Ishikawa (cell line): ENCODE measurements at regions not wholly inside any gene's neighbourhood (a gene's known extent, or its start where the extent isn't known, plus 50 kb on each side); places are given as distances from the start of the nearest gene placed in this dataset.

Experiments used
- CEBPB ChIP-seq: IDR thresholded peaks from 2 replicates; pipeline ENCODE4 v1.6.1; 2012
- EGR1 ChIP-seq: IDR thresholded peaks from 2 replicates; pipeline ENCODE4 v1.6.1; 2012
- EP300 ChIP-seq: IDR thresholded peaks from 2 replicates; pipeline ENCODE4 v1.6.1; 2012; ENCODE audit warnings: borderline replicate concordance
- NFIC ChIP-seq: IDR thresholded peaks from 2 replicates; pipeline ENCODE4 v1.6.1; 2012
- RAD21 ChIP-seq: IDR thresholded peaks from 2 replicates; pipeline ENCODE4 v1.6.1; 2012; ENCODE audit warnings: low read depth
- TCF12 ChIP-seq: IDR thresholded peaks from 2 replicates; pipeline ENCODE4 v1.6.1; 2012; ENCODE audit warnings: low read depth
- YY1 ChIP-seq: IDR thresholded peaks from 2 replicates; pipeline ENCODE4 v1.6.1; 2012; ENCODE audit warnings: low read depth
- TF ChIP-seq, protein P1 (sequence below): IDR thresholded peaks from 2 replicates; pipeline ENCODE4 v1.6.1; 2012; ENCODE audit warnings: low read depth, mild to moderate bottlenecking
- TF ChIP-seq, protein P2 (sequence below): IDR thresholded peaks from 2 replicates; pipeline ENCODE4 v1.6.1; 2012

DNA sequence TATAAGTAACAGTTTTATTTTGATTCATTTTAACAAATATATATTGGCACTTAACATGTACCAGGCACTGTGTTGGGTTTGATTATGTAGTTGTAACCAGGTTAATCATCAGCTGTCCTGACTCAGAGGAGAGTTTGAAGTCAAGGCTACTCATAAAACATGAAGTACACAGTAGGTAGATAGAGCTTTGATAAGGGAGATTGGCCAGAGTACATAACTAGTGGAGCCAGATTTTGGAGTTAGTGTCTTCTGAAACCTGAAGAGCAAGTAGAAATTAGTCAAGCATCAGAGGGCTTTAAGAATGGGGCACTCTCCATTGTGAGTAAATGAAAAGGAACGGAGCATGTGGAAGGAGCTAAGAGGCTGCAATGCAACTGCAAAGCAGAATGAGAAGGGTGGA lies 333.9 kb downstream of the RFC3 start:
- TF ChIP-seq, protein P1, sequence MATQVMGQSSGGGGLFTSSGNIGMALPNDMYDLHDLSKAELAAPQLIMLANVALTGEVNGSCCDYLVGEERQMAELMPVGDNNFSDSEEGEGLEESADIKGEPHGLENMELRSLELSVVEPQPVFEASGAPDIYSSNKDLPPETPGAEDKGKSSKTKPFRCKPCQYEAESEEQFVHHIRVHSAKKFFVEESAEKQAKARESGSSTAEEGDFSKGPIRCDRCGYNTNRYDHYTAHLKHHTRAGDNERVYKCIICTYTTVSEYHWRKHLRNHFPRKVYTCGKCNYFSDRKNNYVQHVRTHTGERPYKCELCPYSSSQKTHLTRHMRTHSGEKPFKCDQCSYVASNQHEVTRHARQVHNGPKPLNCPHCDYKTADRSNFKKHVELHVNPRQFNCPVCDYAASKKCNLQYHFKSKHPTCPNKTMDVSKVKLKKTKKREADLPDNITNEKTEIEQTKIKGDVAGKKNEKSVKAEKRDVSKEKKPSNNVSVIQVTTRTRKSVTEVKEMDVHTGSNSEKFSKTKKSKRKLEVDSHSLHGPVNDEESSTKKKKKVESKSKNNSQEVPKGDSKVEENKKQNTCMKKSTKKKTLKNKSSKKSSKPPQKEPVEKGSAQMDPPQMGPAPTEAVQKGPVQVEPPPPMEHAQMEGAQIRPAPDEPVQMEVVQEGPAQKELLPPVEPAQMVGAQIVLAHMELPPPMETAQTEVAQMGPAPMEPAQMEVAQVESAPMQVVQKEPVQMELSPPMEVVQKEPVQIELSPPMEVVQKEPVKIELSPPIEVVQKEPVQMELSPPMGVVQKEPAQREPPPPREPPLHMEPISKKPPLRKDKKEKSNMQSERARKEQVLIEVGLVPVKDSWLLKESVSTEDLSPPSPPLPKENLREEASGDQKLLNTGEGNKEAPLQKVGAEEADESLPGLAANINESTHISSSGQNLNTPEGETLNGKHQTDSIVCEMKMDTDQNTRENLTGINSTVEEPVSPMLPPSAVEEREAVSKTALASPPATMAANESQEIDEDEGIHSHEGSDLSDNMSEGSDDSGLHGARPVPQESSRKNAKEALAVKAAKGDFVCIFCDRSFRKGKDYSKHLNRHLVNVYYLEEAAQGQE = no peak
- TF ChIP-seq, protein P2, sequence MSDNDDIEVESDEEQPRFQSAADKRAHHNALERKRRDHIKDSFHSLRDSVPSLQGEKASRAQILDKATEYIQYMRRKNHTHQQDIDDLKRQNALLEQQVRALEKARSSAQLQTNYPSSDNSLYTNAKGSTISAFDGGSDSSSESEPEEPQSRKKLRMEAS = no peak
- no peak for TF ChIP-seq EP300
- TF ChIP-seq RAD21 = no peak
- no peak for TF ChIP-seq YY1
- TF ChIP-seq NFIC = no peak
- TF ChIP-seq CEBPB = no peak
- no peak for TF ChIP-seq EGR1
- TF ChIP-seq TCF12 = no peak
